HepG2 (cell line): ENCODE measurements at regions not wholly inside any gene's neighbourhood (a gene's known extent, or its start where the extent isn't known, plus 50 kb on each side); places are given as distances from the start of the nearest gene placed in this dataset.
A peak's percentile ranks its signal among the peaks of the same experiment; 100 is the strongest.

Experiments used
- ATAC-seq: fragments of 200-7000 bp; cut with Tn5 transposase; 3 replicates; pipeline ENCODE4 v1.9.1; 2020; ENCODE audit warnings: mild to moderate bottlenecking, moderate library complexity
- BruUV-seq: library from RNA; stranded (reverse); fragments of 400-500 nt; replicated peaks from 2 replicates; lab custom pipeline; 2021; lab: Mats Ljungman, UMichigan
- CTCF ChIA-PET: fragments of 300-600 bp; formaldehyde crosslinking; extraction: SDS; loops from one replicate; lab custom pipeline; 2021; ENCODE audit warnings: low total read pairs, inconsistent platforms, low intra/inter-chr PET ratio; lab: Yijun Ruan, JAX
- POLR2A ChIA-PET: fragments of 350-600 bp; sonication (Branson Sonifier 250); formaldehyde crosslinking; loops from one replicate; lab custom pipeline; 2020; ENCODE audit warnings: antibody characterized with exemption, inconsistent platforms; lab: Yijun Ruan, JAX
- DNase-seq: peaks from one replicate; pipeline ENCODE4 v3.0.0-alpha.2; 2015; ENCODE audit warnings: low spot score
- FAIRE-seq: peaks from 3 replicates; lab custom pipeline; 2011; peaks lifted over from hg19 to GRCh38; lab: Jason Lieb, UNC
- H2AFZ ChIP-seq: one replicate; pipeline ENCODE4 v1.6.1; 2011; ENCODE audit warnings: low read length, inconsistent platforms
- H3K27ac ChIP-seq: fragments of 300-600 bp; 3 replicates; pipeline ENCODE4 v1.8.0; 2011; ENCODE audit warnings: mixed run types, mild to moderate bottlenecking, mixed read lengths, low read length, inconsistent platforms; ENCODE audit not compliant: insufficient read depth; ENCODE audit errors: extremely low read length
- H3K27me3 ChIP-seq, 2 experiments: fragments of 200-600 bp in 1 of 2; 2 replicates in 1 of 2; 3 replicates in 1 of 2; pipeline versions ENCODE4 v1.6.0 to v1.8.0; 2011; ENCODE audit warnings: low read length in 2 of 2, mild to moderate bottlenecking in 2 of 2, moderate library complexity in 2 of 2, inconsistent platforms in 1 of 2; ENCODE audit not compliant: insufficient read depth in 2 of 2, control insufficient read depth in 1 of 2
- H3K36me3 ChIP-seq, 2 experiments: fragments of 200-600 bp in 1 of 2; replicated peaks in 1 of 2; 2 replicates in 1 of 2; 3 replicates in 1 of 2; pipeline versions ENCODE4 v1.5.1 to v1.8.0; 2011; ENCODE audit warnings: low read length in 2 of 2, inconsistent platforms in 1 of 2; ENCODE audit not compliant: insufficient read depth in 2 of 2, control insufficient read depth in 1 of 2
- H3K4me1 ChIP-seq: 2 replicates; pipeline ENCODE4 v1.5.1; 2012; ENCODE audit warnings: low read length, inconsistent platforms; ENCODE audit not compliant: insufficient read depth
- H3K4me2 ChIP-seq: 2 replicates; pipeline ENCODE4 v1.6.0; 2011; ENCODE audit warnings: low read depth, low read length, inconsistent platforms
- H3K4me3 ChIP-seq, 3 experiments: fragments of 200-600 bp in 1 of 3; sonication (generic), shearing (Covaris generic) in 1 of 3; replicated peaks in 1 of 3; 2 replicates each; pipeline ENCODE4 v1.5.1; 2011 to 2016; ENCODE audit warnings: low read length in 3 of 3, inconsistent platforms in 2 of 3, low read depth in 2 of 3, mild to moderate bottlenecking in 2 of 3, control low read depth in 1 of 3, mixed read lengths in 1 of 3; ENCODE audit not compliant: insufficient read depth in 1 of 3
- H3K79me2 ChIP-seq: one replicate; pipeline ENCODE4 v1.6.1; 2011; ENCODE audit warnings: low read length, inconsistent platforms; ENCODE audit not compliant: insufficient read depth
- H3K9ac ChIP-seq: 2 replicates; pipeline ENCODE4 v1.6.0; 2011; ENCODE audit warnings: mild to moderate bottlenecking, low read depth, low read length, inconsistent platforms; ENCODE audit not compliant: insufficient read depth
- H3K9me3 ChIP-seq: 2 replicates; pipeline ENCODE4 v1.5.1; 2012; ENCODE audit warnings: mild to moderate bottlenecking, low read length
- H4K20me1 ChIP-seq: 2 replicates; pipeline ENCODE4 v1.6.0; 2011; ENCODE audit warnings: inconsistent platforms, mild to moderate bottlenecking, low read length, moderate library complexity; ENCODE audit not compliant: insufficient read depth
- ELF1 ChIP-seq: sonication (generic); formaldehyde crosslinking; IDR thresholded peaks from 2 replicates; pipeline ENCODE4 v1.4.0; 2020; ENCODE audit warnings: missing genetic modification reagents
- HDAC6 ChIP-seq: fragments of 200-600 bp; sonication (generic); IDR thresholded peaks from 2 replicates; pipeline ENCODE4 v1.7.0; 2017; ENCODE audit warnings: mild to moderate bottlenecking, antibody characterized with exemption, low read length, low read depth
- RAD51 ChIP-seq: fragments of 450-650 bp; IDR thresholded peaks from 2 replicates; pipeline ENCODE4 v1.6.1; 2016; ENCODE audit warnings: borderline replicate concordance
- SRF ChIP-seq: IDR thresholded peaks from 2 replicates; pipeline ENCODE4 v1.6.1; 2011; ENCODE audit warnings: mild to moderate bottlenecking, low read depth, low read length, moderate library complexity
- ZFP37 ChIP-seq: sonication (generic); formaldehyde crosslinking; IDR thresholded peaks from 2 replicates; pipeline ENCODE4 v1.4.0; 2020; ENCODE audit warnings: missing genetic modification reagents, borderline replicate concordance
- ZNF234 ChIP-seq: sonication (generic); formaldehyde crosslinking; conservative IDR thresholded peaks from 2 replicates; pipeline ENCODE4 v1.5.1; 2020; ENCODE audit warnings: mild to moderate bottlenecking, missing genetic modification reagents
- ZNF615 ChIP-seq: sonication (generic); formaldehyde crosslinking; IDR thresholded peaks from 2 replicates; pipeline ENCODE4 v1.5.0; 2020; ENCODE audit warnings: mild to moderate bottlenecking, missing genetic modification reagents, borderline replicate concordance
- ZNF674 ChIP-seq: sonication (generic); formaldehyde crosslinking; IDR thresholded peaks from 2 replicates; pipeline ENCODE4 v1.5.0; 2020; ENCODE audit warnings: low read depth, mild to moderate bottlenecking, missing genetic modification reagents
- ZSCAN31 ChIP-seq: sonication (generic); formaldehyde crosslinking; IDR thresholded peaks from 2 replicates; pipeline ENCODE4 v1.5.0; 2020; ENCODE audit warnings: low read depth, mild to moderate bottlenecking, missing genetic modification reagents
- WGBS: methylation state at CpG from one replicate; pipeline ENCODE4 v1.1.6; 2017; ENCODE audit warnings: low lambda C conversion rate; 5-methylcytosine and 5-hydroxymethylcytosine counted together
- in situ Hi-C: cut with HindIII; loops from 2 replicates; pipeline ENCODE4 v1.10.0; 2017; ENCODE audit warnings: low pct_unique_long_range_greater_than_20kb; ENCODE audit not compliant: extremely low pct_ligation_motif_present
- intact Hi-C: fragments of 100-400 bp; cut with micrococcal nuclease; formaldehyde crosslinking; loops from one replicate; pipeline ENCODE4 v1.10.0; 2022; ENCODE audit not compliant: unreplicated experiment
- TF ChIP-seq, protein P1 (sequence below): conservative IDR thresholded peaks from 2 replicates; pipeline ENCODE4 v1.6.1; 2018; ENCODE audit warnings: missing genetic modification reagents

DNA sequence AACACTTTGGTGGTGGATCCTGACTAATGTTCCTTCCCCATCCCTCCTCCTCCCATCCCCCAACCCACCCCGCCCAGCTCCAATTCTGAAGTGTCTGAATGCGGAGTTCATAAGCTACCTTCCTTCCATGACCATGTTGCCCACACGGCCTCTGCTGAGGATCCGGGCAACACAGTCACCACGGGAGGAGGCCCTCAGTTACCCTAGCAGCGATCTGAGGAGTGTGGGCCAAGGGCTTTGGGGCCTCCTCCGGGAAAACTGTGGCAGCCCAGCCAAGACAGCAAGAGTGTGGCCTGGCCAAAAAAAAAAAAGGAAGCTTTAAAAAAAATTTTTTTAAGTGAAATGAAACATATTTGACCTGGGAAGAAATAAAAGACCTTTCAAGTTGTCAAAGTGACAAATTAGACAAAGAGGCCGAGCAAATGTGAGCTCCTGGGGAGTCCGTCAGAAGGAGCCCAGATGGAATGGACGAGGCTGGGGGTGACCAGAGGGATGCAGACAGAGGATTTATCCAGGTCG lies 169.0 kb upstream of the PKDCC start (continued):
- TF ChIP-seq HDAC6: no peak

DNA sequence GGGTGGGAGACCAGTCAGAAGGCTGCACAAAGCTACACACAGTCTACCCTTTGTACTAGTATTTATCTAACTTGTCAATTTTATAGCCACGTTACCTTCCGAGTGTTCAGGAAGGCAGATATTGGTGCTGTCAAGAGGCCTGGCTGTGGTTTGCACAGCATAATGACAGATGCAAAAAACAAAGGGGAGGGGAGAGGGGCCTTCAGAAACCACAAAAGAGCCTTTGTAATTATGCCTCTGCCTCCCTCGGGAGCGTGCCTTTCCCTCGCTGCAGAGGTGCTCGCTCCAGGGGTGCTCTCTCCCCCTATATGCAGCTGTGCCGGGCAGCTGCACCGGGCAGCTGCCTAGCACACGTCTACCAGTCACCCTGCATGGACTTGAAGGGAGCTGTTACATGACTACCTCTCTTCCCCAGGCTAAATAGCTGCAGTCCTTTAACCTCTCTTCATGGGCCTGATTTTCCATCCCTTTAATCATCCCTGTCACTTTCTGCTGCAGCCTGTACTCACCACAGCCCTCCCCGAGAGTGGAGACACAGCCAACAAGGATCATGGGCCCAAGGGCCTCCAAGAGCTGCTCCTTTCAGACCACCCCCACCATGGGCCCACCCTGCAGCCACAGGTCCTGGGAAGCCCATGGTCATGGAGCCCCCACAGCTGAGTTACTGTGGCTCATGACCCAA lies 168.4 kb upstream of the PKDCC start:
- no peaks in the 10 kb centered on the region for H4K20me1 ChIP-seq
- H3K27me3 ChIP-seq: peaks cover 2 to 49% of the 10 kb centered on the region in 2 experiments
- ChIA-PET POLR2A (interaction anchor here (0.6 to 1.3 kb wide), 2 partner anchors 175 to 202 kb away, joined by 3 to 7 read pairs; no protein-coding TSS in a partner anchor), CTCF (no interaction called here)
- H3K79me2 ChIP-seq: no peaks in the 10 kb centered on the region
- WGBS: 5% methylated on average over 10 of the region's 10 CpGs
- H2AFZ ChIP-seq: no peak overlapping the region
- no TSS peak for BruUV-seq
- in situ Hi-C loops: no loop called here
- intact Hi-C loops: no loop called here
- no peak overlapping the region for H3K27ac ChIP-seq
- TF ChIP-seq ZNF674 (CRISPR knock-in tag) (no peak), ELF1 (CRISPR knock-in tag) (no peak), ZNF234 (CRISPR knock-in tag) (no peak), ZNF615 (no peak), RAD51 (no peak), SRF (no peak), ZFP37 (no peak), ZSCAN31 (CRISPR knock-in tag) (no peak)
- TF ChIP-seq, protein P1, sequence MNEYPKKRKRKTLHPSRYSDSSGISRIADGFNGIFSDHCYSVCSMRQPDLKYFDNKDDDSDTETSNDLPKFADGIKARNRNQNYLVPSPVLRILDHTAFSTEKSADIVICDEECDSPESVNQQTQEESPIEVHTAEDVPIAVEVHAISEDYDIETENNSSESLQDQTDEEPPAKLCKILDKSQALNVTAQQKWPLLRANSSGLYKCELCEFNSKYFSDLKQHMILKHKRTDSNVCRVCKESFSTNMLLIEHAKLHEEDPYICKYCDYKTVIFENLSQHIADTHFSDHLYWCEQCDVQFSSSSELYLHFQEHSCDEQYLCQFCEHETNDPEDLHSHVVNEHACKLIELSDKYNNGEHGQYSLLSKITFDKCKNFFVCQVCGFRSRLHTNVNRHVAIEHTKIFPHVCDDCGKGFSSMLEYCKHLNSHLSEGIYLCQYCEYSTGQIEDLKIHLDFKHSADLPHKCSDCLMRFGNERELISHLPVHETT (CRISPR knock-in tag): no peak
- no peaks in the 10 kb centered on the region for H3K9me3 ChIP-seq
- DNase-seq: peak; percentile 16
- no peak overlapping the region for H3K9ac ChIP-seq
- no peaks in the 10 kb centered on the region for H3K36me3 ChIP-seq
- FAIRE-seq: no peak
- peaks cover 9% of the 10 kb centered on the region; the same call in 1 of the 2 replicates for H3K4me1 ChIP-seq
- peak; percentile 73 for ATAC-seq
- H3K4me2 ChIP-seq: peak overlapping the region; percentile 36
- H3K4me3 ChIP-seq: no peak overlapping the region
